K562 (cell line): ENCODE measurements at regions not wholly inside any gene's neighbourhood (a gene's known extent, or its start where the extent isn't known, plus 50 kb on each side); places are given as distances from the start of the nearest gene placed in this dataset.
"Not testable (repeated sequence)": the region's sequence is repeated elsewhere in the genome, so short reads cannot be mapped to it uniquely, and the experiment has no call there.

Experiments used
- ATAC-seq: fragments of 200-7000 bp; cut with Tn5 transposase; 3 replicates; pipeline ENCODE4 v1.9.1; 2020; ENCODE audit warnings: moderate library complexity
- BruUV-seq: library from RNA; stranded (reverse); fragments of 400-500 nt; replicated peaks from 2 replicates; lab custom pipeline; 2021; lab: Mats Ljungman, UMichigan
- CTCF ChIA-PET: fragments of 300-600 bp; formaldehyde crosslinking; extraction: SDS; loops from one replicate; lab custom pipeline; 2021; ENCODE audit warnings: low intra/inter-chr PET ratio; lab: Yijun Ruan, JAX
- POLR2A ChIA-PET: fragments of 300-600, 350-650 bp; sonication (Branson Sonifier 250); formaldehyde crosslinking; extraction: SDS; loops from one replicate; lab custom pipeline; 2021; ENCODE audit warnings: antibody characterized with exemption, inconsistent platforms; lab: Yijun Ruan, JAX
- DNase-seq, 4 experiments: peaks; one replicate each; pipeline versions ENCODE4 v3.0.0 to v3.0.0-alpha.2; 2011 to 2018; ENCODE audit warnings: low spot score in 3 of 4, mixed read lengths in 3 of 4; ENCODE audit errors: extremely low read depth in 1 of 4
- FAIRE-seq: peaks from 2 replicates; lab custom pipeline; 2011; peaks lifted over from hg19 to GRCh38; lab: Jason Lieb, UNC
- H2AFZ ChIP-seq: 2 replicates; pipeline ENCODE4 v1.6.0; 2011; ENCODE audit warnings: low read depth, low read length, control low read depth, inconsistent platforms
- H3K27ac ChIP-seq: fragments of 200-600 bp; 3 replicates; pipeline ENCODE4 v1.8.0; 2011; ENCODE audit warnings: low read depth, mild to moderate bottlenecking, control low read depth, inconsistent platforms, low read length, moderate library complexity, mixed read lengths; ENCODE audit errors: extremely low read depth
- H3K27me3 ChIP-seq, 2 experiments: fragments of 300-600 bp in 1 of 2; 2 replicates in 1 of 2; 3 replicates in 1 of 2; pipeline versions ENCODE4 v1.6.0 to v1.8.0; 2011; ENCODE audit warnings: inconsistent platforms in 2 of 2, low read length in 2 of 2, mild to moderate bottlenecking in 1 of 2, mixed read lengths in 1 of 2, moderate library complexity in 1 of 2; ENCODE audit not compliant: control insufficient read depth in 2 of 2, insufficient read depth in 2 of 2
- H3K36me3 ChIP-seq: fragments of 300-600 bp; 3 replicates; pipeline ENCODE4 v1.8.0; 2011; ENCODE audit warnings: mild to moderate bottlenecking, low read length, inconsistent platforms; ENCODE audit not compliant: control insufficient read depth, insufficient read depth
- H3K4me1 ChIP-seq, 2 experiments: fragments of 200-600 bp in 1 of 2; replicated peaks in 1 of 2; 2 replicates in 1 of 2; 3 replicates in 1 of 2; pipeline versions ENCODE4 v1.5.1 to v1.8.0; 2011; ENCODE audit warnings: inconsistent platforms in 2 of 2, low read length in 2 of 2, mild to moderate bottlenecking in 1 of 2, mixed read lengths in 1 of 2, moderate library complexity in 1 of 2; ENCODE audit not compliant: control insufficient read depth in 2 of 2, insufficient read depth in 2 of 2
- H3K4me2 ChIP-seq: 2 replicates; pipeline ENCODE4 v1.6.1; 2011; ENCODE audit warnings: low read length, control low read depth, inconsistent platforms, mixed read lengths; ENCODE audit not compliant: insufficient read depth
- H3K4me3 ChIP-seq: fragments of 200-600 bp; sonication (generic), shearing (Covaris generic); 2 replicates; pipeline ENCODE4 v1.5.1; 2016; ENCODE audit warnings: control low read depth, inconsistent platforms
- H3K79me2 ChIP-seq: fragments of 200-600 bp; 3 replicates; pipeline ENCODE4 v1.8.0; 2011; ENCODE audit warnings: low read length, inconsistent platforms; ENCODE audit not compliant: control insufficient read depth, insufficient read depth
- H3K9ac ChIP-seq, 2 experiments: 2 replicates each; pipeline versions ENCODE4 v1.6.0 to v1.6.1; 2011; ENCODE audit warnings: low read depth in 2 of 2, low read length in 2 of 2, control low read depth in 1 of 2, inconsistent platforms in 1 of 2, mild to moderate bottlenecking in 1 of 2, mixed read lengths in 1 of 2; ENCODE audit not compliant: insufficient read depth in 1 of 2
- H3K9me1 ChIP-seq: one replicate; pipeline ENCODE4 v1.6.0; 2011; ENCODE audit warnings: inconsistent platforms, mild to moderate bottlenecking, low read length, moderate library complexity; ENCODE audit not compliant: control insufficient read depth, insufficient read depth
- H3K9me3 ChIP-seq: replicated peaks from 2 replicates; pipeline ENCODE4 v1.5.1; 2011; ENCODE audit warnings: low read depth, low read length, inconsistent platforms; ENCODE audit not compliant: control insufficient read depth, insufficient read depth
- H4K20me1 ChIP-seq: replicated peaks from 2 replicates; pipeline ENCODE4 v1.6.1; 2011; ENCODE audit warnings: low read length, inconsistent platforms, mixed read lengths; ENCODE audit not compliant: control insufficient read depth, insufficient read depth
- BDP1 ChIP-seq: IDR thresholded peaks from 3 replicates; pipeline ENCODE4 v1.6.1; 2011; ENCODE audit not compliant: insufficient read length, insufficient read depth
- CBX1 ChIP-seq: sonication (generic); IDR thresholded peaks from 2 replicates; pipeline ENCODE4 v1.6.1; 2016; ENCODE audit warnings: antibody characterized with exemption, low read depth, mild to moderate bottlenecking
- CBX3 ChIP-seq, 2 experiments: IDR thresholded peaks; 1 replicate in 1 of 2; 2 replicates in 1 of 2; pipeline ENCODE4 v1.6.1; 2012; ENCODE audit warnings: inconsistent platforms in 2 of 2, low read length in 2 of 2, borderline replicate concordance in 1 of 2, control low read depth in 1 of 2
- CHAMP1 ChIP-seq: fragments of 450-650 bp; IDR thresholded peaks from 2 replicates; pipeline ENCODE4 v1.6.1; 2016; ENCODE audit warnings: mild to moderate bottlenecking
- CTCF ChIP-seq, 3 experiments: IDR thresholded peaks in 2 of 3; conservative IDR thresholded peaks in 1 of 3; 2 replicates each; pipeline ENCODE4 v1.5.1; 2011 to 2012; ENCODE audit warnings: low read length in 3 of 3, mild to moderate bottlenecking in 3 of 3, control low read depth in 2 of 3, improper control_type of control experiment in 1 of 3, inconsistent platforms in 1 of 3, low read depth in 1 of 3, mixed read lengths in 1 of 3, moderate library complexity in 1 of 3; ENCODE audit not compliant: insufficient read depth in 2 of 3
- EP300 ChIP-seq: IDR thresholded peaks from 2 replicates; pipeline ENCODE4 v1.6.1; 2012; ENCODE audit warnings: low read length, improper control_type of control experiment
- MTA3 ChIP-seq: fragments of 450-650 bp; formaldehyde crosslinking; IDR thresholded peaks from 2 replicates; pipeline ENCODE4 v1.6.1; 2017; ENCODE audit warnings: mild to moderate bottlenecking, borderline replicate concordance
- RAD21 ChIP-seq, 2 experiments: fragments of 250-450 bp in 1 of 2; fragments of 450-650 bp in 1 of 2; sonication (Bioruptor Pico) in 1 of 2; formaldehyde crosslinking in 1 of 2; IDR thresholded peaks in 1 of 2; conservative IDR thresholded peaks in 1 of 2; 2 replicates each; pipeline versions ENCODE4 v1.4.0 to v1.8.0; 2020 to 2022; ENCODE audit warnings: mild to moderate bottlenecking in 2 of 2, moderate library complexity in 1 of 2
- TRIM24 ChIP-seq, 2 experiments: fragments of 450-650 bp; IDR thresholded peaks; 2 replicates each; pipeline ENCODE4 v1.6.1; 2016
- TRIM28 ChIP-seq: fragments of 450-650 bp; IDR thresholded peaks from 2 replicates; pipeline ENCODE4 v1.6.1; 2017
- WGBS: fragments of 100-300 bp; shearing (Covaris generic); methylation state at CpG from one replicate; pipeline ENCODE4 v1.1.6; 2016; ENCODE audit warnings: low coverage, mixed read lengths; ENCODE audit not compliant: insufficient coverage; ENCODE audit errors: missing lambda C conversion rate; 5-methylcytosine and 5-hydroxymethylcytosine counted together
- in situ Hi-C: fragments of 300-500 bp; cut with MboI; formaldehyde crosslinking; loops from 4 replicates; pipeline ENCODE4 v1.15.0; 2018; ENCODE audit warnings: inconsistent platforms, mixed read lengths
- intact Hi-C: fragments of 100-400 bp; cut with micrococcal nuclease; formaldehyde crosslinking; loops from 2 replicates; pipeline ENCODE4 v1.14.2; 2022

GRCh38 chr5:164326219-164326618 lies 820.8 kb downstream of the MAT2B start:
- Histone ChIP-seq H3K36me3 (0 out of 3 replicates have a peak, but pooled peaks cover 2% of the 10 kb centered on the region), H3K79me2 (no peaks in the 10 kb centered on the region), H3K27me3 (no peaks in the 10 kb centered on the region), H3K9me3 (peaks cover 2% of the 10 kb centered on the region; the same call in 1 of the 2 replicates), H3K9me1 (no peaks in the 10 kb centered on the region), H3K27ac (no peak overlapping the region), H4K20me1 (no peaks in the 10 kb centered on the region), H3K9ac (no peak overlapping the region), H3K4me2 (no peak overlapping the region), H3K4me3 (no peak overlapping the region), H2AFZ (no peak overlapping the region), H3K4me1 (no peaks in the 10 kb centered on the region)
- no peak for ATAC-seq
- ChIA-PET POLR2A (no interaction called here), CTCF (no interaction called here)
- BruUV-seq, result no TSS peak
- in situ Hi-C loops, result no loop called here
- FAIRE-seq, result no peak
- peak in 2 of 4 experiments; percentile 15 to 16 for DNase-seq
- intact Hi-C loops, result no loop called here
- TF ChIP-seq CTCF (IDR thresholded peaks at IDR 0.05 in 2 of 3, conservative IDR thresholded peaks at IDR 0.05 in 1 of 3; ENCODE audit: insufficient read depth in 2 of 3, low read depth in 1 of 3, low read length in 3 of 3) (peak in 1 of 3 experiments; percentile 27; a peak in 1 of 6 replicates), BDP1 (no peak)

DNA sequence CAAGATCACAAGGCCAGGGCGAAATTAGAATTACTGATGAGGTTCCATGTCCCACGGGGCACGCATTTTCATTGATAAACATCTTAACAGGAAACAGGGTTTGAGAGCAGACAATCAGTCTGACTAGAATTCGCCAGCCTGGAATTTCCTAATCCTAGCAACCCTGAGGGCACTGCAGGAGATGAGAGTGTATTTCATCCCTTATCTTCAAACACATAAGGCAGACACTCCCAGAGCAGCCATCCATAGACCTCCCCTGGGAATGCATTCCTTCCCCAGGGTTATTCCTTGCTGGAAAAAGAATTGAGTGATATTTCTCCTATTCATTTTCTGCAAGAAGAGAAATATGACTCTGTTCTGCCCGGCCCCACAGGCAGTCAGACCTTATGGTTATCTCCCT lies 821.7 kb downstream of the MAT2B start:
- in situ Hi-C loops, FAIRE-seq: not testable (repeated sequence)
- peak; percentile 8 to 62; a peak in 1 of 4 replicates for TF ChIP-seq TRIM24 (IDR thresholded peaks at IDR 0.05)
- TF ChIP-seq MTA3, result 0 out of 2 replicates have a peak, but pooled peaks have one; percentile 27
- TF ChIP-seq EP300, result peak; percentile 43; the same call in 1 of the 2 replicates
- peak; percentile 83; the same call in 1 of the 2 replicates for TF ChIP-seq CBX1
- TF ChIP-seq CBX3 (IDR thresholded peaks at IDR 0.05; ENCODE audit: borderline replicate concordance in 1 of 2, low read length in 2 of 2), result peak in 1 of 2 experiments; percentile 95; a peak in 2 of 3 replicates
- TF ChIP-seq TRIM28, result peak; percentile 91
- peak; percentile 62 for TF ChIP-seq CHAMP1
- peak in 1 of 2 experiments; percentile 16; a peak in 1 of 4 replicates for TF ChIP-seq RAD21 (CRISPR knock-in tag; conservative IDR thresholded peaks at IDR 0.05 in 1 of 2, IDR thresholded peaks at IDR 0.05 in 1 of 2)

More for the DNA sequence above, 821.7 kb downstream of the MAT2B start:
- H3K27ac ChIP-seq, BruUV-seq, ATAC-seq, H3K27me3 ChIP-seq, H3K9me3 ChIP-seq, CTCF ChIA-PET, H3K36me3 ChIP-seq, H3K9ac ChIP-seq, H3K4me1 ChIP-seq, DNase-seq, intact Hi-C loops, H4K20me1 ChIP-seq, H2AFZ ChIP-seq, H3K4me2 ChIP-seq, POLR2A ChIA-PET, H3K4me3 ChIP-seq, H3K9me1 ChIP-seq, H3K79me2 ChIP-seq: not testable (repeated sequence)
- 75% methylated on average over 5 of the region's 5 CpGs for WGBS
